GM21390 (cell line): ENCODE measurements at regions not wholly inside any gene's neighbourhood (a gene's known extent, or its start where the extent isn't known, plus 50 kb on each side); places are given as distances from the start of the nearest gene placed in this dataset.
"Not testable (repeated sequence)": the region's sequence is repeated elsewhere in the genome, so short reads cannot be mapped to it uniquely, and the experiment has no call there.

Experiments used
- ATAC-seq: cut with Tn5 transposase; IDR thresholded peaks from one replicate; pipeline ENCODE4 v1.9.1; 2021; ENCODE audit not compliant: unreplicated experiment

DNA sequence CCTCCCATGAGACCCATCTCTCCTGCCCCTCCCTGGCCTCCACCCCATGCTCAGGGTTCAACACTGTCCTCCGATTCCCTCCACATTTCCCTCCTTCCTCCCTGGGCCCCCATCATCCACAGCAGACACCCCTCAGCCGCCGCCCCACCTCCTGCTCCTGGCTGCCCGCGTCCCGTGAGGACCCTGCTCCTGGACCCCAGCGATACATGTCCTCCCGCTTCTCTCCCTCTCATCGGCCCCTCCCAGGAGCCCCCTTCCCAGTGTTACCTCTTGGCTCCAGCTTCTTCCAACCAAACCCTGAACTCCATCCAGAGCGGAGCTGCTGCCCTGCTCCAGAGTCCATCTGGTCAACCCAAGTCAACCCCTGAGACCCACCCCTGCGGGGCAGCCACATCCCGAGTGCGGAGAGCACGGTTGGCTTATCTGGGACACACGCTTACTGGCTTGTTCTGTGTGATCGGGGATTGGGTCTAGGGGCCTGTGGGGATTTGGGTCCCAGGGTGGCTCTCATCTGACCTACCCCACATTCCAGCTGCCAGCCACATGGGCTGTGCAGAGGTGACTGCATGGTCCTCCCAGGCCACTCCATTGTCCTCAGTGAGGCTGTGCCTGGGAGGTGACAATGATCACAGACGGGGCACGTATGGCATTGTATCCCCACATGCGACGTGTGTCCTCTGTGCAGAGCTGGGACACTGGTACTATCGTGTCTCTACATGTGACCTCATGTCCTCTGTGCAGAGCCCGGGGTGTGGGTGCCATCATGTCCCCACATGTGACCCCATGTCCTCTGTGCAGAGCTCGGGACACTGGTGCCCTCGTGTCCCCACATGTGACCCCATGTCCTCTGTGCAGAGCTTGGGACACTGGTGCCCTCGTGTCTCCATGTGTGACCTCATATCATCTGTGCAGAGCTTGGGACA is 333.6 kb downstream of the ADGRD1 start:
- ATAC-seq = no peak

DNA sequence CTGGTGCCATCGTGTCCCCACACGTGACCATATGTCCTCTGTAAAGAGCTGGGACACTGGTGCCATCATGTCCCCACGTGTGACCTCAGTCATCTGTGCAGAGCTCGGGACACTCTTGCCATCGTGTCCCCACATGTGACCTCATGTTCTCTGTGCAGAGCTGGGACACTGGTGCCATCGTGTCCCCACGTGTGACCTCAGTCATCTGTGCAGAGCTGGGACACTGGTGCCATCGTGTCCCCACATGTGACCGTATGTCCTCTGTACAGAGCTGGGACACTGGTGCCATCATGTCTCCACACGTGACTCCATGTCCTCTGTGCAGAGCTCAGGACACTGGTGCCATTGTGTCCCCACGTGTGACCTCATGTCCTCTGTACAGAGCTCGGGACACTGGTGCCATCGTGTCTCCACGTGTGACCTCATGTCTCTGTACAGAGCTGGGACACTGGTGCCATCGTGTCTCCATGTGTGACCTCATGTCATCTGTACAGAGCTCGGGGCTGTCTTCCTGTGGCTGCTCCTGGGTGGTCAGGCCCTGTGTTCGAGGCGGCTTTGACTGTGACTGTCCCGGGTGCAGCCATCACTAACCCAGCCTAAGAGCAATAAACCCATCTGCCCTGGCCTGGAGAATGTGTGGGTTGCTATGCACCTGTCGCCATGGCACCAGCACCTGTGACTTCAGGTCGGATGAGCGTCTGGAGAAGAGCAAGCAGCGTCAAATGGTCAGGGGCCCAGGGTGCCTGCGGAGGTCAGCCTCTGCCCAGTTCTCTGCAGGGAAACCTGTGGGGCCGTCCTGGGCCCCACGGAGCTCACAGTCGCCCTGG is 334.4 kb downstream of the ADGRD1 start:
- no peak for ATAC-seq

DNA sequence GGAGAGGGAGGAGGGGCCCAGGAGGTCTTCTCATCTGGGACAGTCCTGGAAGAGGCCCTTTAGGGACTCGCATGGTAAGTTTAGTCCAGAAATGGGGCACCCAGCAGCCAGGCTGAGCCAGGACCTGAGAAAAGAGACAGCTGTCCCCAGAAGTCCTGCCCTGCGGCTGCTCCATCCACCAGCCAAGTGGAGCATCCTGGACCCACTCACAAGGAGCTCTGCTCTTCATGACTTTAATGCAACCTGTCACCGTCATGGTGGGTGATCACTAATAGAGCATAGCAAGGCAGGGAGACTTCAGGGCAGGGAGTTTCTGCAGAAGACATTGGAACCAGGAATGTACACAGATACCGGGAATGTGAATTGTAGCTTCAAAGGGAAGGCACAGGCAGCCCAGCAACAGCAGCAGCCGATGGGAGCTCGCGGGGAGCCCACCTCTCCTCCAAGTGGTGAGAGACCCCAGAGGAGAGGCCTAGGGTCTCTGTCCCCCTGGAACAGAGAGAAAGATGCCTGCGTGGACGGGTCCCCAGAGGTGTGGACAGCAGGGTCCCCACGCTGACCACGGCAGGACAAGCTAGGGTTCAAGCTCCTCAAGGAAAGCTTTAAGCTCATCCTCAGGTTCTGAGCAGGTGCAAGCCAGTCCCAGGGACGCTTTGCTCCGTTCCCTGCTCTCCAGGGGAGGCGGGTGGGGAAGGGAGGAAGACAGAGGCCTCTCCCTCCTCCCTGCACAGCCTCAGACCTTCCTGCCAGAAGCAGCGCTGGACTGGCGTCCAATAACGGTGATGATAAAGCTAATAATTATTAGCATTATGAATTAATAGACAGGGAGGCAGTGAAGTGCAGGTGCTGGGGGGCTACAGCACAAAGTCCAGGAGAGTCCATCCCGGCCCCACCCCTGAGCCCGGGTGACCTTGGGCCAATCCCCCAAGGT is 335.3 kb downstream of the ADGRD1 start:
- ATAC-seq = not testable (repeated sequence)

DNA sequence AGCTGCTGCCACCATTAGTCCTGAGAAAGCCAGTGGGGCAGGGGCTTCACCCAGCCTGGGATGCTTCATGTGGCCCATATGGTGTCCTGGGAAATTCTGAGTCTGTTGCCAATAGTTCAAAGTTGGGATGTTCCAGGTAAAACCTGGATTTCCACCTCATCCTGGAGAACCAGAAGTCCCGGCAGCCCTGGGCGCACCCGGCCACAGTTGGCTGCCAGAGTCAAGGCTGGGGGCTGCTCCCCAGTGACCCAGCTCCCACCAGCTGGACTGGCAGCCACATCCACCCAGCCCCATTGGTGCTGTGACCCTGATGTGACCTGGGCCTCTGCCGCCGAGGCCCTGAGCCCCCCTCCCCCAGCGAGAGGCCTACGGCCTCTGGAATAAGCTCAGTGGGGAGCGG is 336.1 kb downstream of the ADGRD1 start:
- not testable (repeated sequence) for ATAC-seq

DNA sequence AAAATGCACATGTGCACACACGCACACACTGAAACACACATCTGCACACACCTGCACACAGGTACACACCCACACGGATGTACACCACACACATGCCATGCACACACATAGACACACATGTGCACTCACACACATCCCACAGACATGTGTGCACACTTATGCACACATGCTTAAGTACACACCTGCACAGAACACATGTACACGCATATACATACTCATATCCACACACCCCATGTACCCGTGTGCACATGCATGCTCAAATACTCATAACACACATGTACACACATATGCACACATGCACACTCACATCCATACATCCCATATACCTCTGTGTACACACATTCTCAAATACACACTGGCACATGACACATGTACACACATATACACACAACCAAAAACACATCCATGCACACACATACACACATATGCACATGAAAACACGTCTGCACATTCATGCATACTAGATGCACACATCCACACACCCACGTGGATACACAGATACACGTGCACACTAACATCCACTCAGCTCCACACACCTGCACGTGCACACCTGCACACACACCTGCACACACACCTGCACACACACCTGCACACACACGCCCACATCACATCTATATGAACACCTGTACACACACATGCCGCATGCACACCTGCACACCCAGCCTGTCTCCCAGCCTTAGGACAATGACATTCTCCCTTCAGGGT is 336.7 kb downstream of the ADGRD1 start:
- ATAC-seq = no peak

DNA sequence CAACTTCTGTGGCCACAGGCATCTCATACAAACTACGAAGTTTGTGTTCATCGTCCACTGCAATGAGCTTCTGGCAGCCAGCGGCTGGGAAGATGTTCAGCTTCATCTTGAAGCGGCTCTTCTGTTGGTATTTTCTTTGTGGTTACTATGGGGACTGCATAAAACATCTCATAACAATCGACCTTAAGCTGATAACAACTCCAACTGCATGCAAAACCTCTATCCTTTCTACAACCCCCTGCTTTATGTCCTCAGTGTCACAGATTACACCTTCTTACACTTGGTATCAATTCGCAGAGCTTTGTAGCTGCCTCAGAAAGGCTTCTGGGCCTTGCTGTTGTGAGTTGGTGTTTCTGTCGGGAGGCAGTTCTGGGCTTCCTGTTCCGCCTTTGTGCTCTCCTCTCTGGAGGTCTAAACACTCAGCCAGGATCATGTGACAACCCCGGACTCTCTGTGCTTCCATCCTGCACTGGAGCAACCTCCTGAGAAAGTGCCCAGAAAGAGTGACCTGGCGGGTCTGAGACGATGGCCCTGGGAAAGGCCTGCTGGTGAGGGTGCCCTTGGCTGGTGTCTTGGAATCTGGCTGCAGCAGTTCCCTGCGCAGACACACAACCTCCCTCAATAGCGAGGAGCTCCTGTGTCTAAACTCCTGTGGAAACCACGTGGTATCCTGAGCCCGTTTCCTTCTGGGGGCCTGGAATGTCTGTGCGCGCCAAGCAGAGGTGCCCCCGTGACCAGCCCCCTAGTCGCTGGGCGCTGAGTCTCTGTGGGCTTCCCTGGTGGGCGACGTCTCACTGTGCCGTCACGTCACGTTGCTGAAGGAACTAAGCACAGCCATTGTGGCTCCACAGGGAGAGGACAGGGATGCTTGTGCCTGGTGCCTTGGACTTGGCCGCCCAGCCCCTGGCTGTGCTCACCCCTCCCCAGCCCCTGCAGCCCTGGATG is 339.6 kb downstream of the ADGRD1 start:
- ATAC-seq = not testable (repeated sequence)

DNA sequence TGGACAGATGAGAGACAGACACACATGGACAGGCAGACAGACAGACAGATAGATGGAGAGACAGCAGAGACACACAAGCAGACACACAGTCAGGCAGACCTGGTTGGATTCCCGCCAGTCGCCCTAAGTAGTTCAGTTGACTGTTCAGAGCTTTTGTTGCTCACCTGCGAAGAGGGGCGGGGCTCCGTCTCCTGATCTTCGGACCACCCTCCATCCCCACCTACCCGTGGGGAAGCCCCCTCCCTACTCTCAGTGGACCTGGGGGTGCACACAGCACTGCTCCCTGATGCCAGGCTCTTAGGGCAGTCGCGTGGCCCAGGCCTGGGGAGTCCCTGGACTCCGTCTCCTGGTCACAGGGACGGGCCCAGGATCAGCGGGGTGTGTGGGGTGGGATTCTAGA is 341.0 kb downstream of the ADGRD1 start:
- not testable (repeated sequence) for ATAC-seq

DNA sequence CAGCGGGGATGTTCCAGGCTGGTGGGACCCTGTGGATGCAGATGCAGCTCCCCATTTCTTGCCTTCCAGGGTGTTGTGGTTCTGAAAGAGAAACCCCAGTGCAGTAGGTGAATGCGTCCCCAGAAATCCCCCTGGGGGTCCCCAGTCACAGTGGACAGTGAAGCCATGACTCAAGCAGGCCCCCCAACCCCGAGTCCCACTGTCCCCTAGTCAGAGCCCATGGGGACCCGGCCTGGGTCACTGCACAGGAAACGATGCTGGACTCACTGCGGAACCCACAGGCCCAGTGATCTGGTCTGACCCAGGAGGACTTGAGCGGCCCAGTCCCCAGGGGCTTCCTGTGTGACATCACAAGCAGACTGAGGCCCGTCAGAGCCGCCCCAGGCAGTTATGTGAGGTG is 341.4 kb downstream of the ADGRD1 start:
- not testable (repeated sequence) for ATAC-seq

DNA sequence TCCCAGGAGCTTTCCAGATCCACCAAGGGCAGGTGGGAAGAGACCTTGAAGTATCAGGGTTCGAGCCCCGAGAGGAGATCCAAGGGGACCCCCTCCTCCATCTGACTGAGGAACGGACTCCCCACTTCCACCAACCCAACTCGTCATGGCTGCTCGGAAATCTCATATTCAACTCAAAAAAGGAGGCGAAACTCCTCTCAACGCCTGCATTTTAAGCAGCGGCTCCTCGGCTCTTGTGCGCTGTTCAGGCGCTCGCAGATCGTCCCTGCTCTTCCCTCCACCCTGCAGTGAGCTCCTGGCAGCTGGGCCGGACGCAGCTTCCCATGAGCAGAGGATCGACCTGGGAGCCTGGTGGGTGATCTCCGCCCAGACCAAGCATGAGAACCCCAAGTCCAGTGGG is 341.9 kb downstream of the ADGRD1 start:
- not testable (repeated sequence) for ATAC-seq

DNA sequence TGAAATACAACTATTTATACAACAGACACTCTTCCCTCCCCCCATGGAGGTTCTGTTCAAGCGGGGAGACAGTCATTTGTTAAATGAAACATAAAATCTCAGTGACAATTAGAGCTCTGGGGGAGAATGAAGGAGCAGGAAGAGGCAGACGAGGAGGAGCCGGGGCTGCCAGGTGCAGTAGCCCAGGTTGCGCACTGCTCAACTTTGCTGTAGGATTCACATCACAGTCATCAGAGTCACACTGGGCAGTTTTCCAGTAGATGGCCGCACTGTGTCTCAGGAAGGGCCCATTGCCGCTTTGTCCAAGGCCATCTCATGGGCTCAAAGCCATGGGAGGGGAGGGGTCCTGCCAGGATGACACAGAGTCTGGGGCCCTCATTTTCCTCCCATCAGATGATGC is 342.4 kb downstream of the ADGRD1 start:
- not testable (repeated sequence) for ATAC-seq

DNA sequence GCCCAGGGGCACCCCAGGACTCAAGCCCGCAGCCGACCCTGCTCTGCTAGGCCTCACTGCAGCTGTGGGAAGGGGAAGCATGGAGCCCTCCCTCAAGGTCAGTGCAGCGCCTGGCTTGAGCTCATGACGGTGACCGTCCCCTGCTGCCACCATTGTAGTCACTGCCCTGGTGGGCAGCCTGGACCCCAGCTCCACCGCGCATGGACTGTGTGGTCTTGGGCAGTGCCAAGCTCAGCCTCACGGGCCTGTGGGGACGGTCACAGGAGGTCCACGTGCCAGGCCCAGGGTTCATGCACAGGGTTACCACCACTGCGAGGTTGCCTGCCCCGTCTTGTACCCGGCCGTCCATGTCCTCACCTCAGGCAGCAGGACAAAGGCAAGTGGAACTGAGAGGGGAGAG is 342.9 kb downstream of the ADGRD1 start:
- not testable (repeated sequence) for ATAC-seq

DNA sequence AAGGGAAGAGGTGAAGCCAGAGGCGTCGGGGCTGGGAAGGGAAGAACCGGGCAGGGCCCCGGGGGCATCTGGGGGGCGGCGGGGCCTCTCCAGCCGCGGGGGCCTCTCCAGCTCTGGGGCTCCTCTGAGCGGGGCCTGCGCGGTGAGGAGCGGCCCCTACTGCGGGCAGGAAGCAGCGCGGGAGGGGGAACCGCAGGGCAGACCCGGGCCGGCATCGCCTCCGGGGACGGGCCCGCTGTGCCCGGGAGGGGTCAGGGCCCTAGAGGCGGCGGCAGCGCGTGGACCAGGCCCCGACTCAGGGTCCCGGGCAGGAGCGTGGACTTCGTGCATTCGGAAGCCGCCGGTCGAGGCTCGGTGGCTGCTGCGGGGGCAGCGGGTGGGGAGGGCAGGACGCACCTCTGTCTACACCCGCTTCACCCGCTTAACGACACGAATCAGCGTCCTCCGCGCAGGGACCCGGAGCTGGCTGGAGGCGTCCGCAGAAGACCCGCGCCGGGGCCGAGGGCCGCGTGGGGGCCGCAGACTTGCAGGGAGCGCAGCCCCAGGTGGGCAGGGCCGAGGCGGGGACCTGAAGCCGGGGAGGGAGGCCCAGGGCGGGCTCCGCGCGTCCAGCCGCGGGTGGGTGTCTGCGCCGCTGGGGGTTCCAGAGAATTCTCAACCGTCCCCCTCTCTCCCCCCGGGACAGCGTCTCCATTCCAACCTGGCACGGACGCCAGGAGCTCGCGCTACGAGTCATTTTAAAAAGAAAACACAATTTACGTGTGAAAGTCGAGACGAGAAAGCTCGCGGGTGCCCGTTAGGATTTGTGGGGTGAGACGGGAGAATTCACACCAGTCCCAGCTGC is 345.0 kb downstream of the ADGRD1 start:
- ATAC-seq = not testable (repeated sequence)

DNA sequence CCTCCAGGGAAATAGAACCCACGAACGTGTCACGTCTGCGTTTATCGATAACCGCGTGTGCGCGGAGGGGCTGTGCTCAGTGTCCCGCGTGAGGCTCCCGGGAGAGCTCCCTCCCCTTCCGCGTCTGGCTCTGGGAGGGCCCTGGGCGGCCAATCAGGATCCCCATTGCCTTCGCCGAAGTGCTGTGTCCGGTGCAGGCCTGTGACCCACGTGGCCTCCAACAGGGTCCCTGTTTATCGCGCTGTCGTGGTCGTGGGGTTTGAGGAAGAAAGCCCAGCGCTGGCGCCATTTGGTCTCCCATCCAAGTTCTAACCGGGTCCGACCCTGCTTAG is 345.6 kb downstream of the ADGRD1 start:
- ATAC-seq = not testable (repeated sequence)

DNA sequence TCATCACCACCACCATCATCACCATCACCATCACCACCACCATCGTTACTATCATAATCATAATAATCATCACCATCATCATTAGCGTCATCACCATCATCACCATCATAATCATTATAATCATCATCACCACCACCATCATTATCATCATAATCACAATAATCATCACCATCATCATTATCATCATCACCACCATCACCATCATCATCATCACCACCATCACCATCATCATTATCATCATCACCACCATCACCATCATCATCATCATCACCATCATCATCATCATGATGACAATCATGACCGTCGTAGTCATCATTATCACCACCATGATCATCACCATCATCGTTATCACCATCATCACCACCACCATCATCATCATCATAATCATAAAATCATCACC is 349.9 kb downstream of the ADGRD1 start:
- not testable (repeated sequence) for ATAC-seq

DNA sequence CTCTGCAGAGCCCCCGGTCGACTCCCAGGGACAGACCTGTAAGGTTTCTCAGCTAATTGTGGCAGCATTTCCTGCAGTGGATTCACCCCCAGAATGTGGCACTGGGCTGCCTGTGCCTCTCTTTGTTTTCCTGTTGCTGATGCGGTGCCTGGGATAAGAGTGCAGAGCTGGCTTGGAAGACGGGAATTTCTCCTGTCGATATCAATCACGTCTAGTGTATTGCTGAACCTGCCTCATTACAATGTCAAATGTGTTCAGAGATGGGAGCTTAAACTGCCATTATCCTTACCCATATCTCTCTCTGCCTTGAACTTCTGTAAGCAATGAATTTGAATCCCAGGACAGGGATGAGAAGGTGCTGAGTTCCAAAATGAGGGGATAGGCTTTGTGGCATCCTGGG is 350.9 kb downstream of the ADGRD1 start:
- ATAC-seq = not testable (repeated sequence)

DNA sequence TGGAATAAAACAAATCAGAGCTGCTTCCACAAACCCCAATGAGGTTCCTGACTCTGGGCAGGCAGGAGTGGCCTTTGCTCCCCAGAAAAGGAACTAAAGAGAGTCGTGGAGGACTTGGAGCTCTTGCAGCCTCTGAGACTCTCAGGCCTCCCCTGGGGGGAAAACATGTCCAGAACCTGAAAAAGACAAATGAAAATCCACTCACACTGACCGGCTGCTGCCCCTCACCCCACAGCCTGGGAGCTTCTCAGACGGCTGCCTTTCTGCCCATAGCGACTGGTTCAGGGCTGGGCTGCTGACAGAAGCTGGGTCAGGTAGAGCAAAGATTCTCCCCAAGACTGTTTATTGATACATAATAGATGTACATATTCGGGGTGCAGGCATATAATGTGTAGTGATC is 356.0 kb downstream of the ADGRD1 start:
- ATAC-seq = no peak

DNA sequence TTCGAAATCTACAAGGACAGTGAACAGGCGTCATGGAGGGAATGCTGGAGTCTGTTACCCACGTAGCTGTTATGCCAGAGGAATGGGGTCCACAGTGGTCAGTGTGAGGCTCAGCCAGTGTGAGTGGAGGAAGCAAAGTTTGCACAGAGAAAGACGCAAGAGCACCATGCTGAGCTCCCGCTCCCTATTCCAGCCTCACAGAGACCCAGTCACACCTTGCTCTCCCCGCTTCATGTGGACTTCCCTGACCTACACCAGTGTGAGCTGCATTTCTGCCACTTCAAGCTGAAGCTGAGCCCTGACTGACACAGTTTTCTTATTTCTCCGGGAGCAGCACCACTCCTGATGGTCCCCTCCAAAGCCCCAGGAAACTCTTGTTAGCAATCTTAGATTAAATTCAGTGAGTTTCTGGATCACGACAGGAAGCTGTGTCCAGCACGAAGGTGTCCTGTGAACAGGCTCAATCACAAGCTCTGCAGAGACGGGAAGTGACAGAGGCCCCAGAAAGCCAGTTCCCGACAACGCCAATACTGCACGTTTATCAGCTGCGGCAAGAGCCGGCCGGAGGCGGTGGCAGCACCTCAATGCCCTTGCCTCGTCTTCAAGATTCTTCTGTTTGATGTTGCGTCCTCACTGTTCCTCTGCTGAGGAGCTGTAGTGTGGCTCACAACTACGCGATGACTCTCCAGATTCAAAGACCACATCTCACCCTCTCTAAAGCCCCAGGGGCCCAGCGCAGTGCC is 356.7 kb downstream of the ADGRD1 start:
- not testable (repeated sequence) for ATAC-seq
